Natural killer cell (primary cell): ENCODE measurements at regions not wholly inside any gene's neighbourhood (a gene's known extent, or its start where the extent isn't known, plus 50 kb on each side); places are given as distances from the start of the nearest gene placed in this dataset.

Source experiments
- ATAC-seq, 3 donors: fragments of 150-1000 bp in 2 of 3; fragments of 200-7000 bp in 1 of 3; cut with Tn5 transposase; 1 replicate in 1 of 3; 2 replicates in 2 of 3; pipeline ENCODE4 v1.10.0; 2021; ENCODE audit warnings: mild to moderate bottlenecking in 2 of 3, moderate library complexity in 2 of 3
- DNase-seq, 2 donors: peaks; one replicate each; pipeline versions ENCODE4 v3.0.0 to v3.0.0-alpha.2; 2013 to 2021; ENCODE audit warnings: mixed read lengths in 1 of 2
- H3K27ac ChIP-seq: one replicate; pipeline ENCODE4 v1.5.1; 2013; ENCODE audit warnings: mild to moderate bottlenecking, low read length
- H3K27me3 ChIP-seq: one replicate; pipeline ENCODE4 v1.6.1; 2013; ENCODE audit warnings: low read length; ENCODE audit not compliant: control insufficient read depth, insufficient read depth
- H3K36me3 ChIP-seq: one replicate; pipeline ENCODE4 v1.6.1; 2013; ENCODE audit warnings: low read length; ENCODE audit not compliant: control insufficient read depth, insufficient read depth
- H3K4me1 ChIP-seq: one replicate; pipeline ENCODE4 v1.6.1; 2013; ENCODE audit warnings: low read length; ENCODE audit not compliant: control insufficient read depth, insufficient read depth
- H3K4me3 ChIP-seq: one replicate; pipeline ENCODE4 v1.5.1; 2013; ENCODE audit warnings: low read length
- H3K9me3 ChIP-seq: one replicate; pipeline ENCODE4 v1.6.1; 2013; ENCODE audit warnings: low read length; ENCODE audit not compliant: control insufficient read depth, insufficient read depth
- H3K27ac Mint-ChIP-seq, 2 donors: one replicate each; pipeline ENCODE4 v1.8.0; 2022; ENCODE audit warnings: mild to moderate bottlenecking in 2 of 2, mixed read lengths in 2 of 2, moderate library complexity in 1 of 2
- H3K27me3 Mint-ChIP-seq, 2 donors: one replicate each; pipeline ENCODE4 v1.8.0; 2022; ENCODE audit warnings: low read depth in 2 of 2, mixed read lengths in 2 of 2
- H3K36me3 Mint-ChIP-seq: one replicate; pipeline ENCODE4 v1.8.0; 2022; ENCODE audit warnings: mixed read lengths
- H3K4me1 Mint-ChIP-seq, 2 donors: one replicate each; pipeline ENCODE4 v1.8.0; 2022; ENCODE audit warnings: mixed read lengths in 2 of 2
- H3K4me3 Mint-ChIP-seq: one replicate; pipeline ENCODE4 v1.8.0; 2022; ENCODE audit warnings: mild to moderate bottlenecking, moderate library complexity, mixed read lengths
- H3K9me3 Mint-ChIP-seq, 2 donors: one replicate each; pipeline ENCODE4 v1.8.0; 2022; ENCODE audit warnings: mixed read lengths in 2 of 2
- WGBS: methylation state at CpG from one replicate; pipeline ENCODE4 v1.1.7; 2013; ENCODE audit warnings: missing lambda C conversion rate; ENCODE audit not compliant: insufficient coverage; 5-methylcytosine and 5-hydroxymethylcytosine counted together
- intact Hi-C: fragments of 100-400 bp; cut with micrococcal nuclease; formaldehyde crosslinking; loops from one replicate; pipeline ENCODE4 v1.14.2; 2022
- TF ChIP-seq, protein P1 (sequence below): fragments of 200-600 bp; IDR thresholded peaks from one replicate; pipeline ENCODE4 v1.8.0; 2022; ENCODE audit warnings: antibody characterized with exemption

DNA sequence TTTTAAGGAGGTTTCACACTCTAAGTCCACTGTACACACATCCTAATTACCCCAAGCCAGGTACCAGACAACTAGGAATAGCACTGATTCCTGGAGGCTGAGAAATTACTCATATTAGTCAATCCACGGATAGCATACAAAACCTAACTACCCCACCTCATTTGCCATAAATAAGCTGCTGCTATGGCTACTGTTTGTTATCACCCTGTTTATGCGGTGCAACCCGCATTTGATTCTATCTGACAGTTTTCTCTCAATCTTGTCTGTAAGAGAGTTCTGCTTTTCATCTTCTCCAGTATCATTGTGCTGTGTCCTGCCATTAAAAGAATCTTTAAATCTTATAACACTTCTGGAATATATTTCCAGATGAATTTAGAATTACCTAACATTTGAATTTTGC is 1496.5 kb downstream of the PLA2G4A start:
- H3K36me3 Mint-ChIP-seq: no peaks in the 10 kb centered on the region

DNA sequence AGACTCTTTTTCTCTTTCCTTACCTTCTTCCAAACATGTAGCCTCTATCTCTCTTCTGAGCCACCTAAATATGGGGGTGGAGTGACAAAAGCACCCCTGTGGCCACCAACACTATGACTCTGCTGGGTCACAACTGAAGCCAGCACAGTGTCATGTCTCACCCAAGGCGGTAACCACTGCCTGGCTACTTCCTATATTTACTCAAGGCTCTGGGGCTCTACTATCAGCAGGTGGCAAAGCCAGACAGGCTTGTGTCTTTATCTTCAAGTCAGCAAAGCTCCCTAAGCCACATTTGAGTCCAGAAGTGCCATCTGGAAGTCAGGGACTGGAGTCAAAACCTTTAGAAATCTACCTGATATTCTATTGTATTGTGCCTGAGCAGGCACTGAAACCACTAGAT is 1515.2 kb downstream of the PLA2G4A start:
- peaks cover 14% of the 10 kb centered on the region for H3K9me3 ChIP-seq
- no peaks in the 10 kb centered on the region for H3K27me3 ChIP-seq
- H3K4me1 ChIP-seq: no peaks in the 10 kb centered on the region
- H3K27me3 Mint-ChIP-seq: no peaks in the 10 kb centered on the region
- H3K4me3 Mint-ChIP-seq: no peak overlapping the region
- H3K27ac Mint-ChIP-seq: no peak overlapping the region
- no peaks in the 10 kb centered on the region for H3K36me3 ChIP-seq
- H3K36me3 Mint-ChIP-seq: no peaks in the 10 kb centered on the region
- no peaks in the 10 kb centered on the region for H3K4me1 Mint-ChIP-seq
- no peak for ATAC-seq
- 86% methylated on average over 1 of the region's 1 CpG for WGBS
- peaks cover 17 to 22% of the 10 kb centered on the region in 2 donors for H3K9me3 Mint-ChIP-seq
- TF ChIP-seq, protein P1, sequence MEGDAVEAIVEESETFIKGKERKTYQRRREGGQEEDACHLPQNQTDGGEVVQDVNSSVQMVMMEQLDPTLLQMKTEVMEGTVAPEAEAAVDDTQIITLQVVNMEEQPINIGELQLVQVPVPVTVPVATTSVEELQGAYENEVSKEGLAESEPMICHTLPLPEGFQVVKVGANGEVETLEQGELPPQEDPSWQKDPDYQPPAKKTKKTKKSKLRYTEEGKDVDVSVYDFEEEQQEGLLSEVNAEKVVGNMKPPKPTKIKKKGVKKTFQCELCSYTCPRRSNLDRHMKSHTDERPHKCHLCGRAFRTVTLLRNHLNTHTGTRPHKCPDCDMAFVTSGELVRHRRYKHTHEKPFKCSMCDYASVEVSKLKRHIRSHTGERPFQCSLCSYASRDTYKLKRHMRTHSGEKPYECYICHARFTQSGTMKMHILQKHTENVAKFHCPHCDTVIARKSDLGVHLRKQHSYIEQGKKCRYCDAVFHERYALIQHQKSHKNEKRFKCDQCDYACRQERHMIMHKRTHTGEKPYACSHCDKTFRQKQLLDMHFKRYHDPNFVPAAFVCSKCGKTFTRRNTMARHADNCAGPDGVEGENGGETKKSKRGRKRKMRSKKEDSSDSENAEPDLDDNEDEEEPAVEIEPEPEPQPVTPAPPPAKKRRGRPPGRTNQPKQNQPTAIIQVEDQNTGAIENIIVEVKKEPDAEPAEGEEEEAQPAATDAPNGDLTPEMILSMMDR: no peak
- H3K27ac ChIP-seq: no peak overlapping the region
- DNase-seq: no peak
- no peak overlapping the region for H3K4me3 ChIP-seq
- intact Hi-C loops: no loop called here

More for the DNA sequence above, 1496.5 kb downstream of the PLA2G4A start:
- Histone ChIP-seq H3K9me3 (no peaks in the 10 kb centered on the region), H3K27ac (no peak overlapping the region), H3K27me3 (no peaks in the 10 kb centered on the region), H3K36me3 (no peaks in the 10 kb centered on the region), H3K4me1 (no peaks in the 10 kb centered on the region), H3K4me3 (no peak overlapping the region)
- Mint-ChIP-seq H3K9me3 (peaks cover 4 to 5% of the 10 kb centered on the region in 2 donors), H3K4me3 (no peak overlapping the region), H3K27ac (no peak overlapping the region), H3K4me1 (no peaks in the 10 kb centered on the region), H3K27me3 (no peaks in the 10 kb centered on the region)
- no peak for ATAC-seq
- intact Hi-C loops: no loop called here
- no peak for DNase-seq
- 93% methylated on average over 3 of the region's 3 CpGs for WGBS
- TF ChIP-seq, protein P1: no peak

- TF ChIP-seq, protein P1: no peak
- H3K9me3 Mint-ChIP-seq: peaks cover 11 to 17% of the 10 kb centered on the region in 2 donors
- no peaks in the 10 kb centered on the region for H3K27me3 Mint-ChIP-seq
- ATAC-seq (no peak), DNase-seq (no peak)
- no peak overlapping the region for H3K4me3 Mint-ChIP-seq
- peaks cover 9% of the 10 kb centered on the region for H3K9me3 ChIP-seq
- intact Hi-C loops: no loop called here
- H3K4me1 Mint-ChIP-seq: no peaks in the 10 kb centered on the region
- H3K36me3 ChIP-seq: no peaks in the 10 kb centered on the region
- H3K27ac Mint-ChIP-seq: no peak overlapping the region
- 92% methylated on average over 1 of the region's 2 CpGs for WGBS
- H3K4me3 ChIP-seq: no peak overlapping the region
- no peaks in the 10 kb centered on the region for H3K27me3 ChIP-seq
- H3K36me3 Mint-ChIP-seq: peaks cover 8% of the 10 kb centered on the region
- no peaks in the 10 kb centered on the region for H3K4me1 ChIP-seq
- H3K27ac ChIP-seq: no peak overlapping the region
Observed at GRCh38 chr1:188350104-188350503, 1521.4 kb downstream of the PLA2G4A start.

DNA sequence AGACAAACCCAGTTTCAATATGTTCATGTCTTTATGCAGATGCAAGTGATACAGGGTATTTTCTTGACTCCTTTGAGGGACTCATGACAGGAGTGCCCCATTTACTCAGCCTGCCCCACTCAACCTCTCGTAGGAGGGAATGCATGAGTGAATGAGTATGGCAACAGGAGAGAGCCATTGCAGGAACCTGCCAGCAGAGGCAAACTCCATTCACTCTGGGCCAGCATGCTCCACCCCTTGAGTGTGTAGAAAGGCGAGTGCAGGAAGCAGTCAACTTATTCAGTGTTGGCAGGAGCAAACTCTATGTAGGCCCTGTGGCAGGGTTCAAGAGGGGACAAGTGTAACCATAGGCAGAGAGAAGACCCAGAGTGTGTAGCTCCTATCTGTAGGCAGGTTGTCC is 1526.3 kb downstream of the PLA2G4A start:
- Histone ChIP-seq H3K9me3 (peaks cover 18% of the 10 kb centered on the region), H3K4me1 (no peaks in the 10 kb centered on the region), H3K4me3 (no peak overlapping the region), H3K27ac (no peak overlapping the region), H3K36me3 (no peaks in the 10 kb centered on the region), H3K27me3 (no peaks in the 10 kb centered on the region)
- ATAC-seq (no peak), DNase-seq (no peak)
- no peaks in the 10 kb centered on the region for H3K27me3 Mint-ChIP-seq
- 64% methylated on average over 2 of the region's 2 CpGs for WGBS
- intact Hi-C loops: no loop called here
- peaks cover 2 to 19% of the 10 kb centered on the region in 2 donors for H3K9me3 Mint-ChIP-seq
- TF ChIP-seq, protein P1: no peak
- no peak overlapping the region for H3K4me3 Mint-ChIP-seq
- peaks cover 1% of the 10 kb centered on the region for H3K36me3 Mint-ChIP-seq
- H3K27ac Mint-ChIP-seq: no peak overlapping the region
- no peaks in the 10 kb centered on the region for H3K4me1 Mint-ChIP-seq
